HEK293T (cell line): ENCODE measurements at regions not wholly inside any gene's neighbourhood (a gene's known extent, or its start where the extent isn't known, plus 50 kb on each side); places are given as distances from the start of the nearest gene placed in this dataset.

Source experiments
- ARNT ChIP-seq: fragments of 450-650 bp; IDR thresholded peaks from 2 replicates; pipeline ENCODE4 v1.6.1; 2017; ENCODE audit warnings: mild to moderate bottlenecking
- ELF4 ChIP-seq: fragments of 450-650 bp; IDR thresholded peaks from 2 replicates; pipeline ENCODE4 v1.6.1; 2017; ENCODE audit warnings: antibody characterized with exemption
- FOXA1 ChIP-seq: fragments of 450-650 bp; IDR thresholded peaks from 2 replicates; pipeline ENCODE4 v1.6.1; 2016; ENCODE audit warnings: mild to moderate bottlenecking
- FOXK2 ChIP-seq: fragments of 450-650 bp; IDR thresholded peaks from 2 replicates; pipeline ENCODE4 v1.6.1; 2016; ENCODE audit warnings: mild to moderate bottlenecking
- HDGF ChIP-seq: fragments of 450-650 bp; IDR thresholded peaks from 2 replicates; pipeline ENCODE4 v1.6.1; 2017; ENCODE audit warnings: antibody characterized with exemption, borderline replicate concordance
- L3MBTL2 ChIP-seq: fragments of 450-650 bp; conservative IDR thresholded peaks from 2 replicates; pipeline ENCODE4 v1.6.1; 2016; ENCODE audit warnings: mild to moderate bottlenecking
- NFRKB ChIP-seq: fragments of 450-650 bp; IDR thresholded peaks from 2 replicates; pipeline ENCODE4 v1.6.1; 2016; ENCODE audit warnings: mild to moderate bottlenecking, moderate library complexity
- SP1 ChIP-seq: fragments of 450-650 bp; IDR thresholded peaks from 2 replicates; pipeline ENCODE4 v1.6.1; 2017
- SUZ12 ChIP-seq: fragments of 450-650 bp; IDR thresholded peaks from 2 replicates; pipeline ENCODE4 v1.6.1; 2016; ENCODE audit warnings: mild to moderate bottlenecking
- TARDBP ChIP-seq: fragments of 450-650 bp; IDR thresholded peaks from 2 replicates; pipeline ENCODE4 v1.6.1; 2016
- ZNF384 ChIP-seq: fragments of 450-650 bp; IDR thresholded peaks from 2 replicates; pipeline ENCODE4 v1.6.1; 2016

DNA sequence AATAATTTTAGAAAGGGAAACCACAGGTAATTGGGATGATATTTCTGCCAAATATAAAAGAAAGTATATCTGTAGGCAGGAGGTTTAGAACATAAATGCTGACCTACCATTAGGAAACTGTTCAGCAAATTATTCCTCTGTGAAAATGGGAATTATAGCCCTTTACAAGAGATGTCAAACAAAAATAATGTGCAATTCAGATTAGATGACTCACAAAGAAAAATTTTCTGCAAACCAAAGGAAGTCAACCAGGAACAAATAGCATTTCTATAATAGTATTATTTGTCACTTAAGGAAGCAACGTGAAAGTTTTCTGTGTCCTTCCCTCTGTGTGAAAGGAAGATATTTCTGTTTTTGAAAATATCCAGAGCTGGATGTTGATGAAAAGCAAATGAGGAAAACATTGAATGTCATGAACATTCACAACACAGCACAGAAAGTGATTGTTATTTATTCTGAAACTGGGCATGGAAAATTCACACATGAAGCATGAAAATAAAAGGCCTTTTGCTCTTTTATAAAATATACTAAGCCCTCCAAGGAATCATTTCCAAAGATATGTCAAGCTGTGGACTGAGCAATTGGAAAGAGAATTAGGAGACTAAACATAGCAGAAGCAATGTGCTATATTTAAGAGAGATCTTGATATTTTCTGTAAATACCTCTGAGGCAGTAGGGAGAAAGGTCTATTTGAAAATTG is 57.9 kb upstream of the SPHKAP start:
- TF ChIP-seq SUZ12: no peak
- TF ChIP-seq FOXK2: no peak
- no peak for TF ChIP-seq ELF4
- no peak for TF ChIP-seq TARDBP
- TF ChIP-seq FOXA1: no peak
- TF ChIP-seq NFRKB: no peak
- TF ChIP-seq ZNF384: no peak
- TF ChIP-seq SP1: no peak
- no peak for TF ChIP-seq L3MBTL2
- no peak for TF ChIP-seq ARNT
- no peak for TF ChIP-seq HDGF
